Ovary (tissue), 7 donors: ENCODE measurements at regions not wholly inside any gene's neighbourhood (a gene's known extent, or its start where the extent isn't known, plus 50 kb on each side); places are given as distances from the start of the nearest gene placed in this dataset. TPM values are rescaled to one million over a fixed set of nuclear protein-coding genes. Genes with fewer than 3 reads are reported as not detected.

Source experiments
- DNase-seq, 5 donors: peaks; one replicate each; pipeline ENCODE4 v3.0.0-alpha.2; 2019 to 2020
- H3K27ac ChIP-seq, 2 donors: fragments of 200-600 bp; one replicate each; pipeline versions ENCODE4 v1.5.1 to v1.8.0; 2019 to 2022
- H3K27me3 ChIP-seq: fragments of 200-600 bp; one replicate; pipeline ENCODE4 v1.8.0; 2022
- H3K36me3 ChIP-seq: fragments of 200-600 bp; sonication (generic); one replicate; pipeline ENCODE4 v1.5.1; 2019
- H3K4me1 ChIP-seq: one replicate; pipeline ENCODE4 v1.8.1; 2013; ENCODE audit warnings: mild to moderate bottlenecking, moderate library complexity; ENCODE audit not compliant: insufficient read depth
- H3K4me3 ChIP-seq: fragments of 200-600 bp; sonication (generic); one replicate; pipeline ENCODE4 v1.5.1; 2017
- H3K9me3 ChIP-seq, 2 donors: fragments of 200-600 bp in 1 of 2; sonication (generic) in 1 of 2; one replicate each; pipeline versions ENCODE4 v1.5.1 to v1.8.1; 2013 to 2019; ENCODE audit warnings: mild to moderate bottlenecking in 1 of 2, moderate library complexity in 1 of 2
- EP300 ChIP-seq: sonication (generic); formaldehyde crosslinking; IDR thresholded peaks from one replicate; pipeline ENCODE4 v1.6.1; 2017; ENCODE audit warnings: antibody characterized with exemption
- POLR2A ChIP-seq: fragments of 450-650 bp; IDR thresholded peaks from one replicate; pipeline ENCODE4 v1.6.1; 2017; ENCODE audit warnings: antibody characterized with exemption, mild to moderate bottlenecking, moderate library complexity
- WGBS, 3 donors: extraction: QIAGEN DNeasy Blood & Tissue Kit in 1 of 3; methylation state at CpG; one replicate each; pipeline versions ENCODE4 v1.1.5 to v1.1.7; 2013 to 2017; 5-methylcytosine and 5-hydroxymethylcytosine counted together
- intact Hi-C, 4 donors: fragments of 100-400 bp; cut with DNase I; formaldehyde crosslinking; loops; one replicate each; pipeline versions ENCODE4 v1.11.0 to v1.15.1; 2022 to 2023
- small RNA-seq: library from RNA; depleted of rRNA; stranded (forward); fragments of <200 nt; gene quantifications from one replicate; pipeline ENCODE3, GENCODE V24; 2016
- TF ChIP-seq, protein P1 (sequence below), 3 donors: fragments of 450-650 bp in 2 of 3; fragments of 200-600 bp in 1 of 3; IDR thresholded peaks; one replicate each; pipeline versions ENCODE4 v1.5.1 to v1.8.0; 2016 to 2022; ENCODE audit warnings: antibody characterized with exemption in 3 of 3, mild to moderate bottlenecking in 1 of 3
- donor health status: DM: no; HTN: no; CAD: no; lungs with moderate emphysema.
- donor health status: DM: no; HTN: no; CAD: no.
- donor health status: Bipolar disorder and iron deficiency.
- donor health status: DM: no; HTN: no; CAD: no.
- donor health status: DM: yes; HTN: yes; CAD: no.

DNA sequence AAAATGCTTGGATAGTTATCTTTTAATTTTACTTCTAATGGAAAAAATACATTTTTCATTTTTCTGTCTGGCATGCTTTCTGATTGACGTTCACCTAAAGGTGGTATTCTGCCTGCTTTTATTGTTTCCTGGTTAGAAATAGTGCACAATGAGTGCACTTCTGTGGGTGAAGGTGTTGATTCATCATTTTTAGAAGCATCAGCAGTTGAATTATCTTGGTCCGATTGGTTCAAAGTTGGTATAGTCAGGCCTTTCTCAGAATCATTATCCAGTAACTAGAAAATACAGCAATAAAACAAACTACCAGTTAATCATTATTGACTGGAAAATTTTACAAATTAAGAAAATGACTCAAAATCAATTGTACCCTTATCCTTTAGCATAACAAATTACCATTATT is 84.5 kb downstream of the STRADB start:
- intact Hi-C loops = no loop called here
- Histone ChIP-seq H3K9me3 (no peaks in the 10 kb centered on the region), H3K4me1 (no peaks in the 10 kb centered on the region), H3K27me3 (no peaks in the 10 kb centered on the region), H3K36me3 (no peaks in the 10 kb centered on the region), H3K27ac (no peak overlapping the region), H3K4me3 (no peak overlapping the region)
- DNase-seq = no peak
- TF ChIP-seq, protein P1, sequence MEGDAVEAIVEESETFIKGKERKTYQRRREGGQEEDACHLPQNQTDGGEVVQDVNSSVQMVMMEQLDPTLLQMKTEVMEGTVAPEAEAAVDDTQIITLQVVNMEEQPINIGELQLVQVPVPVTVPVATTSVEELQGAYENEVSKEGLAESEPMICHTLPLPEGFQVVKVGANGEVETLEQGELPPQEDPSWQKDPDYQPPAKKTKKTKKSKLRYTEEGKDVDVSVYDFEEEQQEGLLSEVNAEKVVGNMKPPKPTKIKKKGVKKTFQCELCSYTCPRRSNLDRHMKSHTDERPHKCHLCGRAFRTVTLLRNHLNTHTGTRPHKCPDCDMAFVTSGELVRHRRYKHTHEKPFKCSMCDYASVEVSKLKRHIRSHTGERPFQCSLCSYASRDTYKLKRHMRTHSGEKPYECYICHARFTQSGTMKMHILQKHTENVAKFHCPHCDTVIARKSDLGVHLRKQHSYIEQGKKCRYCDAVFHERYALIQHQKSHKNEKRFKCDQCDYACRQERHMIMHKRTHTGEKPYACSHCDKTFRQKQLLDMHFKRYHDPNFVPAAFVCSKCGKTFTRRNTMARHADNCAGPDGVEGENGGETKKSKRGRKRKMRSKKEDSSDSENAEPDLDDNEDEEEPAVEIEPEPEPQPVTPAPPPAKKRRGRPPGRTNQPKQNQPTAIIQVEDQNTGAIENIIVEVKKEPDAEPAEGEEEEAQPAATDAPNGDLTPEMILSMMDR (IDR thresholded peaks at IDR 0.05) = no peak
- TF ChIP-seq POLR2A = no peak
- no peak for TF ChIP-seq EP300
- WGBS, 3 donors = 84 to 91% (median 84%) methylated on average over 2 of the region's 2 CpGs

DNA sequence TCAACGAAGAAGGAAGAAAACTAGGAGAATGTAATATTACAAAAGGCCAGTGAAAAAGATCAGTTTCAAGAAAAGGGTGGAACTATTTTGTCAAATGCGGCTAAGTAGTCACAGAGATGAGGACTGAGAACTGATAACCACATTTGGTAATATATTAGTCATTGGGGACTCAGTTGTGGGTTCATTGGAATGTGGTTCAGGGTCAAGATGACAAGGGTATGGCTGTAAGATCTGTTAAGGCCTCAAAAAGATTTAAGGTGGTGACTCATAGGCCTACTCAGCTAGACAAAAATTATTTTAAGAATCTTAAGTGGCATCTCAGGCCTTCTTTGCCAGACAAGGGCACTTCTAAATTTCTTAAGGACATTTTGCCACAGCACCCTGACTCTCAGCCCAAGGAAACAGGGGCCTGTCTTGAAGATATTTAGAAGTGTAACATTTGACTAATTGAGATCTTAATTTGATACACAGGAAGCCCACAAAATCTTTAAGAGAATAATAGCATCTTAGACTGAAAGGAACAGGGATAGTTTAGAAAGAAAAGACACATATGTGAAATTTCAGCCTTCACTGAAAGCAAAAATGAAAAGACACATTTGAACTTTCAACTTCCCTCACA is 81.3 kb downstream of the STRADB start:
- Histone ChIP-seq H3K27me3 (no peaks in the 10 kb centered on the region), H3K4me1 (no peaks in the 10 kb centered on the region), H3K9me3 (no peaks in the 10 kb centered on the region), H3K27ac (no peak overlapping the region), H3K36me3 (no peaks in the 10 kb centered on the region), H3K4me3 (no peak overlapping the region)
- intact Hi-C loops = no loop called here
- WGBS, 3 donors = 77 to 82% (median 80%) methylated on average over 2 of the region's 2 CpGs
- DNase-seq = no peak
- TF ChIP-seq EP300 = no peak
- no peak for TF ChIP-seq POLR2A
- TF ChIP-seq, protein P1 (IDR thresholded peaks at IDR 0.05) = no peak

Small RNAs in the stretch of these regions (small RNA-seq; reads per million reads assigned to genes)
- gene MTND4LP16 = not detected
